Umbilical cord (tissue), 1 donor: ENCODE measurements at regions not wholly inside any gene's neighbourhood (a gene's known extent, or its start where the extent isn't known, plus 50 kb on each side); places are given as distances from the start of the nearest gene placed in this dataset.
A peak's percentile ranks its signal among the peaks of the same experiment; 100 is the strongest.
"Not testable (repeated sequence)": the region's sequence is repeated elsewhere in the genome, so short reads cannot be mapped to it uniquely, and the experiment has no call there.

Experiments used
- DNase-seq: peaks from one replicate; pipeline ENCODE4 v3.0.0-alpha.2; 2015; ENCODE audit warnings: low spot score

DNA sequence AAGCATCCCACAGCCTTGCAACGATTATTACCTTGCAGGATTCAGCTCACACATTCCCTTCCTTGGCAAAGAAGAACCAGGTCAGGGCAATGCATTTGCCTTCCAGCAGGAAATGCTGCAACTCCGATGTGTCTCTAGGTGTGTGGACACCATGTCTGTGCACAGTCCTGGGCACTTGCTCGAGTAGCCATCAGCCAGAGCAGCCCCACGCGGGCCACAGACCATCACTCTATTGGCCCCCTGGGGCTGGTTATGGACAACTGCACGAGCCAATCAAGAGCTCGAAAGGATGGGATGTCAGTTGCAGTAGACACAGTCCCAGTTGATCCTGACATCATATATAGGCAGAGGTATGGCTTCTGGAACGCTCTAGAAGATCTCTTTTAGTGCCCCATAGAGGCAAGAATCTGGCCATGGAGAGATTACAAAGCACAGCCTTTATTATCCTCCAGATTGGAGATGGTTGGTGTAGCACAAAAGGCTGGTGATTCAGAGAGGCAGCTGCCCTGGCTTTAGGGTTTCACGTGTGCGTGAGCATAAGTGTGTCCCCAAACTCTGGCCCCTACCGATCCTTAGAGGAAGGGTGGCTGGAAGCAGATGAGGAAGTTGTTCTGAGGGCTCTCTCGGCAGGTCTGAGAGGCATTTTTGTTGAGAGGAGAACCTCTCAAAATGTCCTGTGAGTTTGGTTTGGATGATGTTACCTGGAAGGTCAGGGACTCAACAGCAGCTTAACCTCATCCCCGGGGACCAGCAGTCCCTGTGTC lies 403.8 kb downstream of the SEC14L1 start:
- DNase-seq, result no peak

DNA sequence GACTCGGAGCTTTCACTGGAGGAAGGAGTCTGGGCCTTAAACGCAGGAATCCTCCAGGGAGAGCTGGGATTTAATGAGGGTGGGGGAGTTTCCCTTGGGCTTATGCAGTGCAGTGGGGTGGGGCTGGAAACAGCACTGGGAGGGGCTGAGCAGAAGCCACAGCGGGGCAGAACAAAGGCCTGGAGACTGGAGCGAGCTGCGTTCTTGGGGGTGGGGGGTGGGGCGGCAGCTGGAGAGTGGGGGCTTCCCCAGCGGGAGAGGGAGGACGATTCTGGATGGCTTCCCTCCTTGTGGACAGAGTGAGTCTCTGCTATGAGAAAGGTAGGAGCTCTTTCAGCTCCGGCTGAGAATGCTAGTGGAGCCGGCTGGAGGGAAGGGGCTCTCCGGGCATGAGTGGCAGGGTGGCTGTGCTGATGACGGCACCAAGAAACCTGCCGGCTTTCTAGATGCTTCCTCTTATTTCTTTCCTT lies 406.0 kb downstream of the SEC14L1 start:
- peak; percentile 80 for DNase-seq

DNA sequence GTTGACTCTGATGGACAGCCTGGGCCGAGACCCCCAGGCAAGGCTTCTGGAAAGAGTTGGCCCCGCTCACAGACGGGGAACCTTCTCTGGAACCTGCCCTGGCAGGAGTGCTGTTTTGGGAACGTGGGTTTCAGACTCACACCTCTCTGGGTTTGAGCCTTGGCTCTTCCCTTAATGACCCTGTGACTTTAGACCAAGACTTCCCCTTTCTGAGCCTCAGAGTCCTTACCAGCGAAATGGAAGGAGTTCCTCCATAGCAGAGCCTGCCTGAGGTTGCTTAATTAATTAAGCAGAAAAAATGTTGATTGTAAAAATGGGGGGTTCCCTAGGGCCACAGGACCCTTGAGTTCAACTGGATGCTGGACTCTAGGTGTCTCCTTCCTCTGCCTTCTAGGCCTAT lies 408.2 kb downstream of the SEC14L1 start:
- DNase-seq, result no peak

DNA sequence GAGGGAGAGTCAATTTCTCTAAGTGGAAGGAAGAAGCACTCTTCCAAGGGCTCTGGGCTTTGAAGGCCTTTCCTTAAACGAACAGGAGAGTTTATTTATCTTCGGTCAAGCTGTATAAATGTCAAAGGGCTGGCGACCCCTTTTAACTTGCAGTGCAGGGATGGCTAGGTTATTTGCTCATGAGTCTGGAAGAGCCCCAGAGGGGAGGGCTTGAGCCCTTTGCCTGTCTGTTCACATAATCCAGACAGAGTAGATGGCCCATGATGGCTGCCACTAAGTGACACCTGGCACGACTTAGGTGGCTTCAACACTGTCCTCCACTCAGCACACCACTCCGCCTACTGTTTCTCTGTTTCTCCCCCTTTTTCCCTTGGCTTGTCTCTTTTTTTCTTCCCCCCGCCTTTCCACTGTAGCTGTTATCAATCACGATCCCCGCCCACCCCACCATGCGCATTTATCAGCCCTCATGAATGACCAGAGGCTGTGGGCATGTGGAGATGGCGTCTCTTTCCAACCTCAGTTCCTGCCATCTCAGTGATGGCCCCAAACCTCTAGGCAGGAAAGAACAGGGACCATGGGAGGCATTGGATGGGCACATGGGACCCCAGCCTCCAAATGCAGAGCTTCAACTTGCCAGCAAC lies 408.7 kb upstream of the TNRC6C start:
- no peak for DNase-seq

DNA sequence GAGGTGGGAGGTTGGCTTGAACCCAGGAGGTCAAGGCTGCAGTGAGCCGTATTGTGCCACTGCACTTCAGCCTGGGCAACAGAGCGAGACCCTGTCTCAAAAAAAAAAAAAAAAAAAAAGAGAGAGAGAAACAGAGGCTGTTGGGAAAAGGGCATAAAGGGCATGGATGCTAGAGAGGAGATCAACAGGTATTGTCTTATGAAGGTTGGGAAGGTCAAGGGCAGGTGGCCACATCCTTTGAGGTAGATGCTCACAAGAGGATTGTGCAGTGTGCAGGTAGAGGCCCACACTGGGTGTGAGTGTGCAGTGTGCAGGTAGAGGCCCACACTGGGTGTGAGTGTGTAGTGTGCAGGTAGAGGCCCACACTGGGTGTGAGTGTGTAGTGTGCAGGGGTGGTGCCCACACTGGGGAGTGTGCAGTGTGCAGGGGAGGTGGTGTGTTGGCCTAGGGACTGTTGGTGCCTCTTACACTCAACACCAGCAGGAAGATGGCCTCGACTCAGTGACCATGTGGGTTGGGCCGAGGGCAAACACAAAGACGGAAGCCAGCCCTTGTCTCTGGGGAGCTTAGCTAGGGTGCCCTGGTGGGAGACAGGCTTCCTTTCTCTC lies 404.9 kb upstream of the TNRC6C start:
- DNase-seq, result no peak

DNA sequence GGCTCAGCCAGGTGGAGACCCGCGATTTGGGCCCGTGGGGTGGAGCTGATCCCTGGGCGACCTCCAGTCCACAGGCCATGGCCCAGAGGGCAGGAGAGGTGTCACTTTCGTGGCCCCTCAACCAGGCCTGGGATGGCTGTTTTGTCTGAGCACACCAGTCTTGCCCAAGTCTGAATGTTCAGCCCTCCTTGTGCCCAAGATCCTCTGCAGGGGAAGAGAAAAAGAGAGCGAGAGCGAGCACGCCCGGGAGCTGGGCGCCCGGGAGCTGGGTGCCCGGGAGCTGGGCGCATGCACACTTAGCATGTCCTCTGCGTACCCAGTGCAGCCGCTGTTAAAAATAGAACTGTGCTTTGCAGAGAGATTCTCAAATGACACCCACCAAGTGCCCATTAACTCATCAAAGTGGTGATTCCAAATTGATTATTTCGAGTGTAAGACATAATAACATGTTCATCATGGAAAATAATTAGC lies 403.3 kb upstream of the TNRC6C start:
- DNase-seq, result no peak

DNA sequence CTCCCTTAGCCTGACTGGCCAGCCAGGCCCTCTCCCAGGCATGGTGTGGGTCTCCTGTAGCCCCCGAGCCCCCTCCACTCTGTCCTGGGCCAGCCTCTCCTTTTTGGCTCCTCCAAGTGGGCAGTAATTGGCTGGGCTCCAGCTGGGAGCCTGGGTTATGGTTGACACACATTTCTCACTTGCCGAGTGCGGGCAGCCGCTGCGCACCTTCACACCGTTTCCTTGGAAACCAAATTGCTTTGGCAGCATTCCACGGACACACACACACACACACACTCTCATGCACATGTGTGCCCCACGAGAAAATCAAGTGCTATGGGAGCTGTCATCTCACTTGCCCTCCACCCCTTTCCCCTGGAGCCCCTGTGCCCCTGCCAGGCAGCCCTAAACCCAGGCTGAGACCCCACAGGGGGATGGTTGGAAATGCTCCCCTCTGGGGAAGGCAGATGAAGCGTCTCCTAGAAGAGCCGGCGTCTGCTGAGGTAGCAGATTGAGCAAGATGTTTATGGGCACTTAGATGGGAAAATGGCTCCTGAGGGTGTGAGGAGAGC lies 402.7 kb upstream of the TNRC6C start:
- peak; percentile 22 for DNase-seq

DNA sequence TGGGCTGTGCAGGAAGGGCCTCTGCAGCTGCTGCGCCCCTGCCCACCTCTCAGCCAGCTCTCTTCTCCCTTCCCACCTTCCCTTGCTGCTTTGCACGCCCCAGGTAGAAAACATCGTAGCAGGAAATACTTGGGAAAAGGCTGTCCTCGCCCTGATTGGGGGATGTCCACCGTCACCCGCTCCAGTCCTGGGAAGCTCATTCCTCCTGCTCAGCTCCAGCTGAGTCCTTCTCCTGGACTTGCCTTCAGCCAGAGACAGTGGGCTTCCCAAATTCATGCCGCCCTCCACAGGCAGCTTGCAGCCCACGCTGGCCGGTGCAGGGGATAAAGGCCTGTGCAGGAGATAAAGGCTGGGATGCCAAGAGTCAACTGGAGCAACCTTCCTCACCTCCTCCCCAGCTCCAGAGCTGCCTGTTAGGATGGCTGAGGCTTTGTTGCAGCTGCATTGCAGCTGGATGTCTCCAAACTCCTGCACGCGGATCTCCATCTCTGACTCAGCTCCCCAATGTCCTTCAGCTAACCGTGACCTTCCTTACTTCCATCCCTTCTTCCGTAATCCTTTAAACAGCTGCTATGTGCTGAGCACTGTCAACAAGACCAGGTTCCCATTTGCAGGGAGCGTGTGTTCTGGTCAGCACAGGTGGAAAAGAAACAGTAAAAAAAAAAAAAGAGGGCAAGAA lies 402.0 kb upstream of the TNRC6C start:
- DNase-seq, result peak; percentile 40

DNA sequence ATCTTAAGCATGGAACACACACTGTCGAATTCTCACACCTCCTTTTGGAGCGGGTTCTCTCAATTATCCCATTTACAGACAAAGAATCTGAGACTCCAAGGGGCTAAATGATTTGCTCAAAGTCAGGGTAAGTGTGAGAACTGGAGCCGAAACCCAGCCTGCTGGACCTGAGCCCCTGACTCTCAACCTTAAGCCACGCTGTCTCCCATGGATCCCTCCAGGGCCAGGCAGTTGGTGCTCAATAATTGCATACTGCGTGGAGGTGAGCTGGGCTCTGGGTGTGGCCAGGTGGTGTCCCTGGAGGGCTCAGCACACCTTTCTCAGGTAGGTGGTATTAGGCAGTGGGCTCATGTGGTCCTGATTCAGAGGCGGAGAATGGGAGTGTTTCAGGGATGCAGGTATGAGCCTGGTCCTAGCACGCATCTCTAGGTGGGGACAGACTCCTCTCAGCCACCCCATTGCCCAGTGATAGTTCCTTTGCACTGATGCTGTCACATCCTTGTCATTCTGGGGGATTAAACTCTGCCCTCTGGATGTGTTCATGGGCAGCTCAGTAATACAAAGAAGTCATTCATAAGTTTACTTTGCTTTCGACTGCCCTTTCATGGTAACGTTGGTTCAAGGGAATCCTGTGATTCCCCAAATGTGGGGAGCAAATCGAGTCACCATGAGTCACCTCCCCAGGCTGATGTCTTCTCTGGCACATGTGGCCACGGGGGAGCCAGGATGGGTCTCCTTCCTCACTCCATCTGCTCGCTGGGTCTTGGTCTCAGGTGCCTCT lies 399.5 kb upstream of the TNRC6C start:
- DNase-seq, result no peak

DNA sequence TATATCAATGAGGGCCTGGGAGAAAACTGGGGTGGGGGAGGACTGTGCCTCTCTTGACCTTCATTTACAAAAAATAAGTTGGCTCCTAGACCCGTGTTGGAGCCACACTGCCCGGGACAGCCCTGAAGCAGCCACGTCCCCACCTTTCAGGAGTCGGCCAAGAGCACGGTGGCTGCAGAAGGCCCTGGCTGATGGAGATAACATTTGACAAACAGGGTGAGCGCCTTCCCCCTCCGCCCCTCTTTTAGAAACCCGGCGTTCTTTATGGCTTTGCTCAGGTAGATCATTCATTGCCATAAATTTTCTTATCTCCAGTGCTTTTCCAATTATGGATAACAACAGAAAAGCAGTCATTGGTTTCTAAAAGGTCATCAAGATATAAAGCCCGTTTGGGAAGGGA lies 398.1 kb upstream of the TNRC6C start:
- no peak for DNase-seq

DNA sequence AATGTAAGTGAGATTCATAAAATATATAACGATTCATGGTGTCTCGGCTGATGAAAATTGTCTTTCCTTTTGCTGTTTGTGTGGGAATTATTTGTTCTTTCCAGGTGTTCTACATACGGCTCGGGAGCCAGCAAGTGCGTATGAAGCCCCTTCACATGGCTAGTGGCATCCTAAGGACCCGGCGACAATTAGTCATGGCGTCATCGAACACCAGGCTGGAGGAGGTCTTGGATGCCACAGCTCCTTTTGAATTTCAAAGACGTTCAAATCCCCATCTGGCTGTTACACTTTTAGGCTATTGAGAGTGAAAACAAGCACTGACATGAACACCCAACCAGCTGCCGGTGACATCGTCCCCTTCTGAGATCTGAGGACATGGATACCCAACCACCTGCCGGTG lies 397.7 kb upstream of the TNRC6C start:
- DNase-seq, result no peak

DNA sequence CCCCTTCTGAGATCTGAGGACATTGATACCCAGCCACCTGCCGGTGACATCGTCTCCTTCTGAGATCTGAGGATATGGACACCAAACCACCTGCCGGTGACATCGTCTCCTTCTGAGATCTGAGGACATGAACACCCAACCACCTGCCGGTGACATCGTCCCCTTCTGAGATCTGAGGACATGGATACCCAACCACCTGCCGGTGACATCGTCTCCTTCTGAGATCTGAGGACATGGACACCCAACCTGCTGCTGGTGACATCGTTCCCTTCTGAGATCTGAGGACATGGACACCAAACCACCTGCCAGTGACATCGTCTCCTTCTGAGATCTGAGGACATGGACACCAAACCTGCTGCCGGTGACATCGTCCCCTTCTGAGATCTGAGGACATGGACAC lies 396.1 kb upstream of the TNRC6C start:
- DNase-seq, result not testable (repeated sequence)

DNA sequence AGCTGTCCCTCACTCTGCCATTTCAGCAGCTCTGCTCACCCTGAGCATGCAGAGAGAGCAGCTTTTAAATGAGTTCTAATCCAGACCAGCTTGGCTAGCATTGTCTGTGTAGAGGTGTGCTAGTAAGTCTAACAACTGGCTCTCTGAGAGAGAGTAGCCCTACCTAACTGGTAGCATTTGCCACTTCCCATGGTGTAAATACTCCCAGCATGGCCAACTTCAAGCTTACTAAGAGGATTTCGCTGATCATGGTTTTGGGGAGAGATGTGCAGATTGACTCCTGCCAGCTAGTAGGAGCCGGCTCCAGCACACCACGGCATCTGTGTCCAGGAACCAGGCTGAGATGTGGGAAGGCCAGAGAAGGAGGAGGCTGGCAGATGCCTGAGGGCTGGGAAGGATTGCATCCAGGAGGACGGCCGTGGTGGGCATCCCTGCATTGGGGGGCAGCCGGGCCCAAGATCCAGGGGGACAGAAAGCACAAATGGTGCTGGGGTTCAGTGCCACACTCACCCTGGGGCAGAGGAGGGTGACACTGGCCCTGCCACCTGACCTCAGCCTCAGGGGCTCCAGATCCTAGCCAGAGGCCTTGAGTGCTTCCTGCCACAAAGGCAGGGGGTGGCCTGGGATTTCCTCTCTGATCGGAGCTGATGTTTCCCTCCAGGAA lies 394.9 kb upstream of the TNRC6C start:
- no peak for DNase-seq

DNA sequence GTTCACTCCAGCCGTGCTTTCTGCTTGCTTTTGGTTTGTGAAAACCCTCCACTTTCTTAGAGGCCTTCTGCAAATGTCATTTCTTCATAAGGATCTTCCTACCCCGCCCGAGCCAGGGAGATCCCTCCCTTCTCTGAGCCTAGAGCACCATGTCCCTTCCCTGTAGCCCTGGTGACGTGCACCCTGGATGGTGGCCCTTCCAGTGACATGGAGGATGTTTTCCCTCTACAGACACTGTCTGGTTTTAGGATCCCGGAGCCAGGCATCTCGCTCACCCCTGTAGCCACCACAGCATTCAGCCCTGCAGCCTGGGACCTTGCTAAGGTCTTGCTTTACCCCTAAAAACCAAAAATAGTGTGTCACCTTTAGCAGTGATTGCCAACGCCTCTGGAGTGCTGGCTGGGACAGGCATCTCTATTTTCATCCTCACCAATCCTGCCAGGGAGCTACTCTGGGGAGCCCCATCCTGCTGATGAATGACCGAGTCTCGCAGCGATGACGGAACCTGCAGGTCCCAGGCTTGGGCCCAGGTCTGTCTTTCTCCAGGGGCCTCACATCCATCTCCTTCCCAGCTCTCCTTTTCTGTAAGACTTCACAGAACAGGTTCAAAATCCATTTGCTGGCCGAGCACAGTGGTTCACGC lies 394.1 kb upstream of the TNRC6C start:
- DNase-seq, result no peak

DNA sequence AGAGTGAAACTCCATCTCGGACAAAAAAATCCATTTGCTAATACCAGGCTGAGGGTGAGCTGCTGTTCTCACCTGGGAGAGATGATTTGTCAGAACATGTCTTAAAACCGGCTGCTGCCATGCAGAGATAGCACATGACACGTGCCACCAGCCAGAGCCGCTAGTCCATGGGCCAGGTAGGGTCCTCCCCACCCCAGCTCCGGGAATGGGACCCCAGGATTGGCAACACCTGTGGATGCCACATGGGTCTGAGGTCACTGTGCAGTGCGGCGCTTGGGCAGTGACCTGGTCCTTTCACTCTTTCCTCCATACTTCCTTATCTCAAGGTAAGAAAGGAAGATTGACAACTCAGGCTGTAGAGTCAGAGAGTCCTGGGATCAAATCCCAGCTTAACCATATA lies 393.3 kb upstream of the TNRC6C start:
- DNase-seq, result no peak

DNA sequence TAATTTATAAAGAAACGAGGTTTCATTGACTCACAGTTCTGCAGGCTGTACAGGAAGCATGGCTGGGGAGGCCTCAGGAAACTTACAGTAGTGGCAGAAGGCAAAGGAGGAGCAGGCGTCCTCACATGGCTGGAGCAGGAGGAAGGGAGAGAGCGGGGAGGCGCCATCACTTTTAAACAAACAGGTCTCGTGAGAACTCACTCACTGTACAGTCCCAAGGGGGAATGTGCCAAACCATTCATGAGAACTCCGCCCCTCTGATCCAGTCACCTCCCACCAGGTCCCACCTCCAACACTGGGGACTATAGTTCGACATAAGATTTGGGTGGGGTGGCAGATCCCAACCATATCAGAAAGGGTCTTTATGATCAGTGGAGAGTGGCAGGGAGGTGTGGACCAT lies 392.4 kb upstream of the TNRC6C start:
- DNase-seq, result no peak

DNA sequence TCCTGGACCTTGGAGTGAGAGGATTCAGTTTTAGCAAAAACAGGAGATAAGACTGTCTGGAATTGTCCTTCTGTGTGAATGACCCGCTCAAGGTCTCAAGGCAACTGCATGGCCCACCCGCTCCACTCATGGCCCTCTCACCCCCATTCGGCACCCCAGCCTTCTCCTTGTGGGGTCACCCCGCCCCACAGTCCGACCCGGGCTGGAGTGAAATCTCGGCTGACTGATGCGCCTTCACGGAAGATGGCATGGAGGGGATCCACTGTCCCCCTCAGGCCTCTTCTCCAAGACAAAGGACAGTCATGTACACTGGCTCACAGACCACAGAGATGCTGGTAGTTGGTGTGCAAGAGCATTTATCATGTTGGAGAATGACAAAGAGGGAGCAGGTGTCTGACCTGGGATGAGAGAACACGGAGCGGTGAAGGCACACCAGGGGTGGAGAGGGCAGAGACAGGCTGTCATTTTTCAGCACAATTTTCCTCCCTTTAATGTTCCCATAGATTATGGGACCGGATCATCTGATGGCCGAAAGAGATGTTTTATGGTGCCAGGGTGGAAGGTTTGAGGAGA lies 391.9 kb upstream of the TNRC6C start:
- no peak for DNase-seq

DNA sequence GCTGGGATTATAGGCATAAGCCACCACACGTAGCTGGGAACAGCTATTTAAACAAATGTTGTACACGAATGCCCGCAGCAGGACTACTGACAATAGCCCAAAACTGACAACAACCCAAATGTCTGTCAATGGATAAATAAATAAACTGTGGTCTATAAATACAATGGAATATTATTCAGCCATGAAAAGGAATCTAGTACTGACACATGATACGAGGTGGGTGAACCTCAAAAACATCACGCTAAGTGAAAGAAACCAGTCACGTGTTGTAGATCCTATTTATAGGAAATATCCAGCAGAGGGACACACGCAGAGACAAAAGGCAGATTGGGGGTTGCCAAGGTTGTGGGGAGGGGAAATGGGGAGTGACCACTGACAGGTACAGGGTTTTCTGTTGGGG lies 390.0 kb upstream of the TNRC6C start:
- no peak for DNase-seq

DNA sequence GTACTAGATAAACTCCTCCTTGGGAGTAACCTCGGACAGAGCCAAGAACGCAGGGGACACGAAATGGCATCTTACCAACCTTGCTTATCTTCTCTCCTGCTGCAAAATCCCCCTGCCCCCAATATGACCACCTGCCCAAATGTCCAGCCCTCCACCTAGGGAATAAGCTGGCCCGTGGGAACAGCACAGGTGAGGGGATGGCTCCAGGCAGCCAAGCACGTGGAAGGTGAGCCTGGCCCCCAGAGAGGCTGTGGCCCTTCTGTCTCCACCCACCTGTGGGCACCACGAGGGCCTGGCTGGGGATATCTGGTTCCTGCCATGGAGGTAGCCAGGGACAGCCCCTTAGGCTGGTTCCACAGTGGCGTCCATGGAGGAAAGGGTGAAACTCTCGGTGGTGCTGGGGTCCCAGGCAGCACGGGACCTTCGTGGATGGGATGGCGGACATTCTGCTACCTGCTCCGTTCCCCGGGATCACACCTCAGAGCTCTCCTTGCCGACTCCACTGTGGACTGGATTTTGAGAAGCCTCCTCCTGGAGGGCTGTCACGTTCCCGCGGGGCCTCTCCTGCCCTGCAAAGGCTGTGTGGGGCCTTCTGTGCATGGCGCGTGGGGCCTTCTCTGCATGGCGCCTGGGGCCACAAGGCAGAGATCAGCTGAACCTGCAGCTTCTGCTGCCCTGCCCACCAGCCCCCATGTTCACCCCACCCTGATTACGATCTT lies 388.5 kb upstream of the TNRC6C start:
- no peak for DNase-seq
